Mucosa of descending colon (tissue), 3 donors: ENCODE measurements at regions not wholly inside any gene's neighbourhood (a gene's known extent, or its start where the extent isn't known, plus 50 kb on each side); places are given as distances from the start of the nearest gene placed in this dataset.

ENCODE experiments used
- ATAC-seq: fragments of 200-7000 bp; cut with Tn5 transposase; one replicate; pipeline ENCODE4 v1.9.1; 2020; ENCODE audit warnings: mild to moderate bottlenecking, moderate library complexity
- DNase-seq, 3 donors: peaks; one replicate each; pipeline ENCODE4 v3.0.0-alpha.2; 2020
- H3K36me3 ChIP-seq: fragments of 200-600 bp; one replicate; pipeline ENCODE4 v1.8.0; 2021; ENCODE audit warnings: low read depth, mild to moderate bottlenecking
- H3K4me1 ChIP-seq: fragments of 200-600 bp; one replicate; pipeline ENCODE4 v1.8.0; 2021; ENCODE audit warnings: low read depth, mild to moderate bottlenecking
- H3K4me3 ChIP-seq: fragments of 200-600 bp; one replicate; pipeline ENCODE4 v1.8.0; 2021; ENCODE audit warnings: mild to moderate bottlenecking
- H3K9me3 ChIP-seq: fragments of 200-600 bp; one replicate; pipeline ENCODE4 v1.8.0; 2021; ENCODE audit warnings: mild to moderate bottlenecking
- CTCF ChIP-seq: fragments of 200-600 bp; IDR thresholded peaks from one replicate; pipeline ENCODE4 v1.8.0; 2022; ENCODE audit warnings: antibody characterized with exemption, mild to moderate bottlenecking
- intact Hi-C, 2 donors: fragments of 100-400 bp; cut with DNase I in 1 of 2; cut with micrococcal nuclease in 1 of 2; formaldehyde crosslinking; loops; one replicate each; pipeline versions ENCODE4 v1.11.0 to v1.11.1; 2022; cut with DNase I, micrococcal nuclease
- donor health status: DM: no; HTN: no; CAD: no; lungs with moderate emphysema.
- donor health status: DM: no; HTN: no; CAD: no.
- donor health status: DM: no; HTN: yes; CAD: no.

DNA sequence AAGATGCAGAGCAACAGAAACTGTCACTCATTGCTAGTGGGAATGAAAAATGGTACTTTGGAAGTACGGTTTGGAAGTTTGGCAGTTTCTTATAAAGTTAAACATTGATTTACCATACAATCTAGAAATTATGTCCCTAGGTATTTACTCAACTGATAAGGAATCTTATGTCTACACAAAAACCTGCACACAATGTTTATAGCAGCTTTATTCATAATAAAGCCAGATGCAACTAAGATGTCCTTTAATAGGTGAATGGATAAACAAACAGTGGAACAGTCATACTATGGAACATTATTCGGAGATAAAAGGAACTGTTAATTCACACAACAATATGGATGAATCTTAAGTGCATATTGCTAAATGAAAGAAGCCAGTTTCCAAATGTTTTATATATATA is 96.2 kb upstream of the SIRPA start:
- intact Hi-C loops: no loop called here
- Histone ChIP-seq H3K4me1 (peaks cover 22% of the 10 kb centered on the region), H3K4me3 (no peak overlapping the region), H3K36me3 (no peaks in the 10 kb centered on the region), H3K9me3 (no peaks in the 10 kb centered on the region)
- ATAC-seq (peak; percentile 72), DNase-seq (no peak)
- no peak for TF ChIP-seq CTCF

GRCh38 chr20:1793821-1794220 is 101.4 kb upstream of the SIRPA start:
- no peak for DNase-seq
- H3K4me3 ChIP-seq: no peak overlapping the region
- no peak for TF ChIP-seq CTCF
- no peak for ATAC-seq
- intact Hi-C loops: no loop called here
- H3K4me1 ChIP-seq: peaks cover 5% of the 10 kb centered on the region
- H3K36me3 ChIP-seq: no peaks in the 10 kb centered on the region
- no peaks in the 10 kb centered on the region for H3K9me3 ChIP-seq

- Histone ChIP-seq H3K4me1 (no peaks in the 10 kb centered on the region), H3K36me3 (no peaks in the 10 kb centered on the region), H3K4me3 (no peak overlapping the region), H3K9me3 (no peaks in the 10 kb centered on the region)
- DNase-seq: no peak
- intact Hi-C loops: no loop called here
- ATAC-seq: no peak
- no peak for TF ChIP-seq CTCF
Measured at GRCh38 chr20:1792274-1792673, 102.9 kb upstream of the SIRPA start.

DNA sequence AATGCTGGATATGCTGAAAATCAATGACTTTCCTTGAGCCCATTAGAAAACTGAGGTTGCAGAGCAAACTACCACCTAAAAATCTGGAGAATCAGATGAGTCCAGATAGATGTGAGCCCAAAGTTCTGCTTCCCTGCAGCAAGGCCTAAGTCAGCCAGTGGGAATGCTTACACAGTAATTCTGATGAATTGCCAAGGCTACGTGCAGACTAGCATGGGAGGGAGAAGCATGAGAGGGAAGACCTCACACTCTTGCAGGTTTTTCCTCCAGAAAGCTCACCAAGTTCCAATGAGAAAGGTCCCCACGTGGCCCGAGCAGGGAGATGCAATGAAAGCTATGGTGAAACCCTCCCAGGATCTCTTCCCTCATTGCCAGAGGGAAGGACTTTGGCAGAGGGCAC is 104.8 kb upstream of the SIRPA start:
- no peaks in the 10 kb centered on the region for H3K36me3 ChIP-seq

GRCh38 chr20:1788044-1788443 is 107.2 kb upstream of the SIRPA start:
- Histone ChIP-seq H3K9me3 (no peaks in the 10 kb centered on the region), H3K36me3 (no peaks in the 10 kb centered on the region), H3K4me3 (no peak overlapping the region), H3K4me1 (no peaks in the 10 kb centered on the region)
- no peak for DNase-seq
- peak; percentile 73 for ATAC-seq
- no peak for TF ChIP-seq CTCF
- intact Hi-C loops: no loop called here

More for the DNA sequence above, 104.8 kb upstream of the SIRPA start:
- TF ChIP-seq CTCF: no peak
- no peak overlapping the region for H3K4me3 ChIP-seq
- H3K4me1 ChIP-seq: no peaks in the 10 kb centered on the region
- intact Hi-C loops: no loop called here
- no peaks in the 10 kb centered on the region for H3K9me3 ChIP-seq
- DNase-seq: no peak
- no peak for ATAC-seq

DNA sequence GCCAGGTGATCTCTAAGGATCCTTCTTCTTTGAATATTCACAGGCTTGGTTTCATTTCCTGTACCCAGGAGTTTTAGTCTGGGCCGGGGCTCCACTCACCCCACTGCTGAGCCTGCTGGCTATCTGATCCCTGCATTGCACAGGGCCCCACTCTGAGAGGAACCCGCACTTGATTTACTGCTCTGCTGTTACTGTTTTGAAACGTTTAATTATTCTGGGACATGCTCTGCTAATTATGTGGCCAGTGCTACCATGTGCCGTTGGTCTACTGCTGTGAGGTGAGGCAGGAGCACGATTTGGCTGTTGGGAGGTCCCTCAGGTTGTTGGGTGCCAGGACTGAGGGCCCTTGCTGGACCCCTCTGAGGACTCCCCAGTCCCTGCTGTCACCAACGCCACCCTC is 108.7 kb upstream of the SIRPA start:
- no peak for TF ChIP-seq CTCF
- ATAC-seq (no peak), DNase-seq (no peak)
- intact Hi-C loops: no loop called here
- Histone ChIP-seq H3K36me3 (no peaks in the 10 kb centered on the region), H3K4me1 (no peaks in the 10 kb centered on the region), H3K9me3 (no peaks in the 10 kb centered on the region), H3K4me3 (no peak overlapping the region)
